RWPE2 (cell line): ENCODE measurements at regions not wholly inside any gene's neighbourhood (a gene's known extent, or its start where the extent isn't known, plus 50 kb on each side); places are given as distances from the start of the nearest gene placed in this dataset.

ENCODE experiments used
- ATAC-seq: fragments of 200-7000 bp; cut with Tn5 transposase; 3 replicates; pipeline ENCODE4 v1.9.1; 2021; ENCODE audit warnings: low read depth
- DNase-seq: peaks from one replicate; pipeline ENCODE4 v3.0.0-alpha.2; 2020; ENCODE audit warnings: low spot score
- H3K27ac ChIP-seq: fragments of 450-650 bp; 2 replicates; pipeline ENCODE4 v1.5.1; 2017; ENCODE audit warnings: mild to moderate bottlenecking; ENCODE audit not compliant: poor library complexity, severe bottlenecking
- H3K27me3 ChIP-seq: fragments of 250-450 bp; sonication (Bioruptor Pico); 2 replicates; pipeline ENCODE4 v1.5.1; 2021; ENCODE audit warnings: mild to moderate bottlenecking, moderate library complexity; ENCODE audit not compliant: insufficient read depth, poor library complexity, severe bottlenecking
- H3K36me3 ChIP-seq: fragments of 250-450 bp; sonication (Bioruptor Pico); 2 replicates; pipeline ENCODE4 v1.5.1; 2020; ENCODE audit warnings: low read depth, mild to moderate bottlenecking, moderate library complexity
- H3K4me1 ChIP-seq: fragments of 250-450 bp; sonication (Bioruptor Pico); 2 replicates; pipeline ENCODE4 v1.5.1; 2021; ENCODE audit warnings: mild to moderate bottlenecking, moderate library complexity; ENCODE audit not compliant: insufficient read depth, poor library complexity, severe bottlenecking
- H3K4me3 ChIP-seq: fragments of 250-450 bp; sonication (Bioruptor Pico); 2 replicates; pipeline ENCODE4 v1.5.1; 2021; ENCODE audit warnings: mild to moderate bottlenecking, moderate library complexity; ENCODE audit not compliant: severe bottlenecking
- H3K9me3 ChIP-seq: fragments of 250-450 bp; sonication (Bioruptor Pico); 2 replicates; pipeline ENCODE4 v1.5.1; 2021; ENCODE audit warnings: mild to moderate bottlenecking, moderate library complexity; ENCODE audit not compliant: severe bottlenecking
- CTCF ChIP-seq: fragments of 450-650 bp; IDR thresholded peaks from one replicate; pipeline ENCODE4 v1.5.1; 2017; ENCODE audit warnings: mild to moderate bottlenecking, moderate library complexity; ENCODE audit not compliant: poor library complexity, severe bottlenecking

- Histone ChIP-seq H3K36me3 (no peaks in the 10 kb centered on the region), H3K9me3 (no peaks in the 10 kb centered on the region), H3K4me3 (no peak overlapping the region), H3K4me1 (peaks cover 17% of the 10 kb centered on the region), H3K27ac (peak overlapping the region; percentile 76), H3K27me3 (no peaks in the 10 kb centered on the region)
- ATAC-seq (no peak), DNase-seq (no peak)
- no peak for TF ChIP-seq CTCF
Measured at GRCh38 chr2:150643114-150643725, 155.8 kb upstream of the RND3 start.

GRCh38 chr2:150640039-150640438, 152.6 kb upstream of the RND3 start:
- Histone ChIP-seq H3K27me3 (no peaks in the 10 kb centered on the region), H3K9me3 (no peaks in the 10 kb centered on the region), H3K4me1 (peaks cover 14% of the 10 kb centered on the region), H3K4me3 (no peak overlapping the region), H3K36me3 (no peaks in the 10 kb centered on the region), H3K27ac (no peak overlapping the region)
- no peak for ATAC-seq
- no peak for TF ChIP-seq CTCF
- DNase-seq, result no peak

- no peak for TF ChIP-seq CTCF
Measured at GRCh38 chr2:150639383-150639782, 151.9 kb upstream of the RND3 start.

GRCh38 chr2:150631236-150631821, 143.9 kb upstream of the RND3 start:
- Histone ChIP-seq H3K27me3 (no peaks in the 10 kb centered on the region), H3K27ac (no peak overlapping the region), H3K4me3 (no peak overlapping the region), H3K36me3 (no peaks in the 10 kb centered on the region), H3K4me1 (no peaks in the 10 kb centered on the region), H3K9me3 (no peaks in the 10 kb centered on the region)
- no peak for TF ChIP-seq CTCF
- ATAC-seq (no peak), DNase-seq (no peak)

More at GRCh38 chr2:150639383-150639782, 151.9 kb upstream of the RND3 start:
- ATAC-seq, result no peak
- H3K4me1 ChIP-seq, result peaks cover 8% of the 10 kb centered on the region
- no peaks in the 10 kb centered on the region for H3K27me3 ChIP-seq
- H3K36me3 ChIP-seq, result no peaks in the 10 kb centered on the region
- DNase-seq, result no peak
- H3K9me3 ChIP-seq, result no peaks in the 10 kb centered on the region
- H3K4me3 ChIP-seq, result no peak overlapping the region
- H3K27ac ChIP-seq, result no peak overlapping the region

- no peaks in the 10 kb centered on the region for H3K4me1 ChIP-seq
- no peak for TF ChIP-seq CTCF
- no peaks in the 10 kb centered on the region for H3K27me3 ChIP-seq
- H3K9me3 ChIP-seq, result no peaks in the 10 kb centered on the region
- no peak overlapping the region for H3K27ac ChIP-seq
- DNase-seq (no peak), ATAC-seq (no peak)
- no peaks in the 10 kb centered on the region for H3K36me3 ChIP-seq
- no peak overlapping the region for H3K4me3 ChIP-seq
Measured at GRCh38 chr2:150630587-150631235, 143.2 kb upstream of the RND3 start.
